GM12878 (cell line): ENCODE measurements at regions not wholly inside any gene's neighbourhood (a gene's known extent, or its start where the extent isn't known, plus 50 kb on each side); places are given as distances from the start of the nearest gene placed in this dataset. TPM values are rescaled to one million over a fixed set of nuclear protein-coding genes. Genes with fewer than 3 reads are reported as not detected.

ENCODE experiments used
- ATAC-seq: fragments of 200-7000 bp; cut with Tn5 transposase; 3 replicates; pipeline ENCODE4 v1.9.1; 2020; ENCODE audit warnings: mild to moderate bottlenecking, moderate library complexity
- BruUV-seq: library from RNA; stranded (reverse); fragments of 400-500 nt; replicated peaks from 2 replicates; lab custom pipeline; 2021; lab: Mats Ljungman, UMichigan
- CTCF ChIA-PET: fragments of 300-600 bp; sonication (Branson Sonifier 250); formaldehyde crosslinking; extraction: SDS; loops from one replicate; lab custom pipeline; 2021; ENCODE audit warnings: inconsistent platforms; lab: Yijun Ruan, JAX
- POLR2A ChIA-PET: fragments of 350-600 bp; formaldehyde crosslinking; extraction: SDS; loops from one replicate; lab custom pipeline; 2021; ENCODE audit warnings: inconsistent platforms; lab: Charles Lee
- RAD21 ChIA-PET: fragments of 300-600 bp; sonication (Branson Sonifier 250); formaldehyde crosslinking; loops from one replicate; lab custom pipeline; 2023; ENCODE audit warnings: antibody characterized with exemption; ENCODE audit not compliant: unreplicated experiment; lab: Charles Lee
- SMC1A ChIA-PET: fragments of 300-600 bp; sonication (Branson Sonifier 250); formaldehyde crosslinking; loops from one replicate; lab custom pipeline; 2023; ENCODE audit not compliant: unreplicated experiment, uncharacterized antibody; lab: Charles Lee
- DNase-seq: peaks from one replicate; pipeline ENCODE4 v3.0.0-alpha.2; 2011; ENCODE audit warnings: low read depth, low spot score
- FAIRE-seq: peaks from 3 replicates; lab custom pipeline; 2011; peaks lifted over from hg19 to GRCh38; lab: Jason Lieb, UNC
- H2AFZ ChIP-seq: 2 replicates; pipeline ENCODE4 v1.6.0; 2011; ENCODE audit warnings: low read depth, low read length, control low read depth; ENCODE audit not compliant: control insufficient read depth
- H3K27ac ChIP-seq: 2 replicates; pipeline ENCODE4 v1.5.1; 2011; ENCODE audit warnings: control low read depth; ENCODE audit not compliant: control insufficient read depth, insufficient read depth
- H3K27me3 ChIP-seq, 2 experiments: replicated peaks in 1 of 2; 2 replicates each; pipeline versions ENCODE4 v1.6.0 to v1.6.1; 2011; ENCODE audit warnings: low read length in 1 of 2; ENCODE audit not compliant: control insufficient read depth in 2 of 2, insufficient read depth in 2 of 2
- H3K36me3 ChIP-seq, 2 experiments: 2 replicates each; pipeline ENCODE4 v1.5.1; 2011; ENCODE audit warnings: low read length in 1 of 2; ENCODE audit not compliant: control insufficient read depth in 2 of 2, insufficient read depth in 2 of 2
- H3K4me1 ChIP-seq: 2 replicates; pipeline ENCODE4 v1.6.1; 2011; ENCODE audit warnings: mild to moderate bottlenecking, low read length, moderate library complexity, mixed read lengths; ENCODE audit not compliant: control insufficient read depth, insufficient read depth
- H3K4me2 ChIP-seq: 2 replicates; pipeline ENCODE4 v1.6.0; 2011; ENCODE audit warnings: control low read depth; ENCODE audit not compliant: control insufficient read depth, insufficient read depth
- H3K4me3 ChIP-seq: fragments of 200-600 bp; sonication (generic); 2 replicates; pipeline ENCODE4 v1.5.1; 2016
- H3K79me2 ChIP-seq: 2 replicates; pipeline ENCODE4 v1.6.0; 2011; ENCODE audit warnings: low read length; ENCODE audit not compliant: control insufficient read depth, insufficient read depth
- H3K9ac ChIP-seq: 2 replicates; pipeline ENCODE4 v1.8.0; 2011; ENCODE audit warnings: low read length, control low read depth, mixed read lengths; ENCODE audit not compliant: control insufficient read depth, insufficient read depth
- H3K9me3 ChIP-seq: replicated peaks from 3 replicates; pipeline ENCODE4 v1.5.1; 2011; ENCODE audit warnings: mild to moderate bottlenecking, low read length; ENCODE audit not compliant: control insufficient read depth, insufficient read depth
- H4K20me1 ChIP-seq: 2 replicates; pipeline ENCODE4 v1.6.0; 2011; ENCODE audit not compliant: control insufficient read depth, insufficient read depth
- BACH1 ChIP-seq: fragments of 450-650 bp; IDR thresholded peaks from 2 replicates; pipeline ENCODE4 v1.6.1; 2017; ENCODE audit warnings: mild to moderate bottlenecking, borderline replicate concordance
- CBX5 ChIP-seq: sonication (generic); IDR thresholded peaks from 2 replicates; pipeline ENCODE4 v1.6.1; 2016; ENCODE audit warnings: low read depth, moderate library complexity, mild to moderate bottlenecking, inconsistent platforms
- ETV6 ChIP-seq, 2 experiments: fragments of 450-650 bp in 1 of 2; IDR thresholded peaks in 1 of 2; conservative IDR thresholded peaks in 1 of 2; 2 replicates each; pipeline ENCODE4 v1.6.1; 2014; ENCODE audit warnings: antibody characterized with exemption in 1 of 2, borderline replicate concordance in 1 of 2, low read depth in 1 of 2, mild to moderate bottlenecking in 1 of 2, moderate library complexity in 1 of 2
- FOXM1 ChIP-seq: IDR thresholded peaks from 2 replicates; pipeline ENCODE4 v1.6.1; 2012; ENCODE audit warnings: low read depth, mild to moderate bottlenecking, inconsistent platforms, low read length, moderate library complexity
- MXI1 ChIP-seq: fragments of 150-350 bp; IDR thresholded peaks from 2 replicates; pipeline ENCODE4 v1.6.1; 2011; ENCODE audit warnings: low read depth, mild to moderate bottlenecking, inconsistent platforms, low read length, improper control_type of control experiment
- MYB ChIP-seq: fragments of 150-350 bp; IDR thresholded peaks from 2 replicates; pipeline ENCODE4 v1.6.1; 2014; ENCODE audit warnings: mild to moderate bottlenecking, low read depth, low read length, borderline replicate concordance
- NFYB ChIP-seq: IDR thresholded peaks from 2 replicates; pipeline ENCODE4 v1.6.1; 2011; ENCODE audit warnings: low read depth, mild to moderate bottlenecking, low read length, improper control_type of control experiment, moderate library complexity; ENCODE audit not compliant: insufficient read depth
- SRF ChIP-seq, 2 experiments: IDR thresholded peaks; 2 replicates each; pipeline ENCODE4 v1.6.1; 2011; ENCODE audit warnings: low read depth in 2 of 2, low read length in 2 of 2, mild to moderate bottlenecking in 1 of 2, moderate library complexity in 1 of 2
- SUPT20H ChIP-seq: IDR thresholded peaks from 2 replicates; pipeline ENCODE4 v1.6.1; 2011; ENCODE audit warnings: low read depth, mild to moderate bottlenecking, low read length, moderate library complexity, borderline replicate concordance; ENCODE audit not compliant: control insufficient read depth
- WGBS: methylation state at CpG from one replicate; pipeline ENCODE4 v1.1.6; 2016; ENCODE audit warnings: low lambda C conversion rate; ENCODE audit not compliant: insufficient replicate concordance, insufficient coverage; ENCODE audit errors: missing lambda C conversion rate; 5-methylcytosine and 5-hydroxymethylcytosine counted together
- in situ Hi-C: fragments of 300-500 bp; cut with MboI; formaldehyde crosslinking; loops from 9 replicates; pipeline ENCODE4 v1.14.3; 2018; ENCODE audit warnings: mixed read lengths
- intact Hi-C: fragments of 100-400 bp; cut with micrococcal nuclease; formaldehyde crosslinking; loops from one replicate; pipeline ENCODE4 v1.14.2; 2022; ENCODE audit not compliant: unreplicated experiment
- small RNA-seq: library from RNA; depleted of rRNA; stranded (forward); fragments of <200 nt; gene quantifications from one replicate; pipeline ENCODE3, GENCODE V24; 2014
- TF ChIP-seq, protein P1 (sequence below): fragments of 450-650 bp; IDR thresholded peaks from 2 replicates; pipeline ENCODE4 v1.6.1; 2016; ENCODE audit warnings: mild to moderate bottlenecking, moderate library complexity, borderline replicate concordance

GRCh38 chr3:70374179-70374578, 61.7 kb upstream of the MDFIC2 start:
- H3K79me2 ChIP-seq = no peaks in the 10 kb centered on the region
- H3K4me3 ChIP-seq = no peak overlapping the region
- H4K20me1 ChIP-seq = no peaks in the 10 kb centered on the region
- H2AFZ ChIP-seq = no peak overlapping the region
- TF ChIP-seq BACH1 = no peak
- TF ChIP-seq FOXM1 = no peak
- TF ChIP-seq SUPT20H = no peak
- no peak for TF ChIP-seq SRF (IDR thresholded peaks at IDR 0.05; ENCODE audit: low read depth in 2 of 2, low read length in 2 of 2)
- TF ChIP-seq MYB = no peak
- no peak for TF ChIP-seq ETV6 (conservative IDR thresholded peaks at IDR 0.05 in 1 of 2, IDR thresholded peaks at IDR 0.05 in 1 of 2; ENCODE audit: borderline replicate concordance in 1 of 2, low read depth in 1 of 2)
- TF ChIP-seq, protein P1, sequence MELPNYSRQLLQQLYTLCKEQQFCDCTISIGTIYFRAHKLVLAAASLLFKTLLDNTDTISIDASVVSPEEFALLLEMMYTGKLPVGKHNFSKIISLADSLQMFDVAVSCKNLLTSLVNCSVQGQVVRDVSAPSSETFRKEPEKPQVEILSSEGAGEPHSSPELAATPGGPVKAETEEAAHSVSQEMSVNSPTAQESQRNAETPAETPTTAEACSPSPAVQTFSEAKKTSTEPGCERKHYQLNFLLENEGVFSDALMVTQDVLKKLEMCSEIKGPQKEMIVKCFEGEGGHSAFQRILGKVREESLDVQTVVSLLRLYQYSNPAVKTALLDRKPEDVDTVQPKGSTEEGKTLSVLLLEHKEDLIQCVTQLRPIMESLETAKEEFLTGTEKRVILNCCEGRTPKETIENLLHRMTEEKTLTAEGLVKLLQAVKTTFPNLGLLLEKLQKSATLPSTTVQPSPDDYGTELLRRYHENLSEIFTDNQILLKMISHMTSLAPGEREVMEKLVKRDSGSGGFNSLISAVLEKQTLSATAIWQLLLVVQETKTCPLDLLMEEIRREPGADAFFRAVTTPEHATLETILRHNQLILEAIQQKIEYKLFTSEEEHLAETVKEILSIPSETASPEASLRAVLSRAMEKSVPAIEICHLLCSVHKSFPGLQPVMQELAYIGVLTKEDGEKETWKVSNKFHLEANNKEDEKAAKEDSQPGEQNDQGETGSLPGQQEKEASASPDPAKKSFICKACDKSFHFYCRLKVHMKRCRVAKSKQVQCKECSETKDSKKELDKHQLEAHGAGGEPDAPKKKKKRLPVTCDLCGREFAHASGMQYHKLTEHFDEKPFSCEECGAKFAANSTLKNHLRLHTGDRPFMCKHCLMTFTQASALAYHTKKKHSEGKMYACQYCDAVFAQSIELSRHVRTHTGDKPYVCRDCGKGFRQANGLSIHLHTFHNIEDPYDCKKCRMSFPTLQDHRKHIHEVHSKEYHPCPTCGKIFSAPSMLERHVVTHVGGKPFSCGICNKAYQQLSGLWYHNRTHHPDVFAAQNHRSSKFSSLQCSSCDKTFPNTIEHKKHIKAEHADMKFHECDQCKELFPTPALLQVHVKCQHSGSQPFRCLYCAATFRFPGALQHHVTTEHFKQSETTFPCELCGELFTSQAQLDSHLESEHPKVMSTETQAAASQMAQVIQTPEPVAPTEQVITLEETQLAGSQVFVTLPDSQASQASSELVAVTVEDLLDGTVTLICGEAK = no peak
- TF ChIP-seq NFYB = no peak
- TF ChIP-seq MXI1 = no peak
- no peak for TF ChIP-seq CBX5
- FAIRE-seq (no peak), ATAC-seq (no peak), DNase-seq (no peak)
- ChIA-PET POLR2A (interaction anchor here (0.6 kb wide), 1 partner anchor 473 kb away, joined by 3 read pairs; no protein-coding TSS in a partner anchor), CTCF (interaction anchor here (0.6 kb wide), 1 partner anchor 30 kb away, joined by 3 read pairs; no protein-coding TSS in a partner anchor), SMC1A (no interaction called here), RAD21 (no interaction called here)
- no peaks in the 10 kb centered on the region; the same call in 2 of the 3 replicates for H3K9me3 ChIP-seq
- H3K9ac ChIP-seq = no peak overlapping the region
- no peaks in the 10 kb centered on the region for H3K36me3 ChIP-seq
- BruUV-seq = no TSS peak
- WGBS = 27% methylated on average over 4 of the region's 4 CpGs
- H3K4me2 ChIP-seq = no peak overlapping the region
- in situ Hi-C loops (no loop called here), intact Hi-C loops (no loop called here)
- H3K4me1 ChIP-seq = no peaks in the 10 kb centered on the region
- no peaks in the 10 kb centered on the region for H3K27me3 ChIP-seq
- H3K27ac ChIP-seq = no peak overlapping the region

Small RNAs in the stretch of these regions (small RNA-seq; reads per million reads assigned to genes)
- gene COX6CP6 (not detected), gene RNU6-281P (not detected)
